HK-2 (cell line): ENCODE measurements at regions not wholly inside any gene's neighbourhood (a gene's known extent, or its start where the extent isn't known, plus 50 kb on each side); places are given as distances from the start of the nearest gene placed in this dataset.
"Not testable (repeated sequence)": the region's sequence is repeated elsewhere in the genome, so short reads cannot be mapped to it uniquely, and the experiment has no call there.

Experiments used
- DNase-seq: peaks from one replicate; pipeline ENCODE4 v3.0.0-alpha.2; 2018; ENCODE audit not compliant: unreplicated experiment

DNA sequence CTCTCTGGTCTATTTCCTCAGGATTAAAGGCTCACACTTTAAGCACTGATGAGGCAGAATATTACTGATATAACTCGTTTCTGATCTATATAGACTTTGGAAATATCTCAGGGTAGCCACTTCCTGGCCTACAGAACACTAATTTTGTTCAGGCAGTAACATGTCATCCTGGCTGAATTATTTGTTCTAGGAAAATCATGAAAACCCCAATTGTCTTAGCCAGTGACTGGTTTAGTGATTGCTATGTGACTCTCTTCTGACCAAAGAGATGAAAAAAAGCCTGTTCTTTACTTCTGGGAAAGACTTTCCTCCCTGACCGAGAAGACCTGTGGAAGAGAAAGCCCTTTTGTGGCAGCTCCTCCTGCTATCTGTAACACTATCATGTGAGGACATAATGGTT lies 453.7 kb downstream of the SETD4 start:
- DNase-seq, result no peak

DNA sequence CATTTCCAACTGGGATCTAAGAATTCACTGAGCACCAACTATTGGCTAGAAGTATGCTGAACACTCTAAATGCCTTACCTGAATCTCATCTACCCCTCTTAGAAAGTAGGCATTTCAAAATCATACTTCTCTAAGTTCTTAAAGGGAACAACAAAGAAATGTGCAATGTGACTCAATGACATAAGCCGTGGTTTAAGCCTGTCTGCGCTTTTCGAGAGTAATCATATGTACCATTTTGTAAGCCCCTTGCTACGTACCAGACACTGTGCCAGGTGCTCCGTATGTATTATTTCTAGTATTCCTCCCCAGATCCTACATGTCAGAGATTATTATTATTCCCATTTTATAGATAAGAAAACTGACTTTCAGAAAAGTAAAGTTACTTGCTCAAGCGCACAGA lies 454.2 kb downstream of the SETD4 start:
- DNase-seq, result no peak

- DNase-seq, result no peak
These were observed 456.8 kb downstream of the SETD4 start for GRCh38 chr21:35603494-35603893.

- DNase-seq, result no peak
These were observed 457.4 kb downstream of the SETD4 start for GRCh38 chr21:35602811-35603362.

- DNase-seq, result no peak
These were observed 459.1 kb downstream of the SETD4 start for GRCh38 chr21:35601211-35601610.

DNA sequence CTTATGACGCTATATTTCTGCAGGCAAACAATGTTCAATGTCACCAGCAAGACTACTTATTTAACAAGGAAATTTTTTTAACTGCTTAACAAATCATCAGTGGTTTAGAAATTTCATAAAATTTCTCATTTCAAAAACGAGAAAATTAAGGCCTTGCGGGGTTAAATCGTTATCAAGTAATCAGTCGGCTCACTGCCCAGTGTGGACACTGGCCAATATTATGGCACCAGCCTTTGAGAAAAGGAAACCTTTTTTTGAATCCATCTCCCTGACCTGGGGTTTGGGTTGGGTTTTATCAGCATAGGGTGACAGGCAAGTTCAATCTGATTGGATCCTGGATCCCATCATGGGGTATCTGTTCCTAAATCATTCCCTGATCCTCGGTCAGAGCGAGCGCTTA lies 461.2 kb downstream of the SETD4 start:
- DNase-seq, result no peak

- DNase-seq, result no peak
These were observed 462.5 kb downstream of the SETD4 start for GRCh38 chr21:35597750-35598339.

DNA sequence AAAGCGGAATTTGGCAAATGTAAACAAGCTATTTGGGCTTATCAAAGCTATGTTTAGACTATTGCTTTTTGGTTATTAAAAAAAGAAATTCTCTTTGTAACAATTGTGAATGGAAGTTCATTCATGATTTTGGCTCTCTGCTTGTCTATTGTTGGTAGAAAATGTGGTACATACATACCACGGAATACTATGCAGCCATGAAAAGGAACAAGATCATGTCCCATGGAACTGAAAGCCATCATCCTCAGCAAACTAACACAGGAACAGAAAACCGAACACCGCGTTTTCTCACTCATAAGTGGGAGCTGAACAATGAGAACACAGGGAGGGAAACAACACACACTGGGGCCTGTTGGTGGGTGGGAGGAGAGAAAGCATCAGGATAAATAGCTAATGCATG lies 465.4 kb downstream of the SETD4 start:
- DNase-seq, result no peak

GRCh38 chr21:35593000-35593502 lies 467.3 kb downstream of the SETD4 start:
- no peak for DNase-seq

- not testable (repeated sequence) for DNase-seq
These were observed 470.0 kb downstream of the SETD4 start for GRCh38 chr21:35590284-35590683.

DNA sequence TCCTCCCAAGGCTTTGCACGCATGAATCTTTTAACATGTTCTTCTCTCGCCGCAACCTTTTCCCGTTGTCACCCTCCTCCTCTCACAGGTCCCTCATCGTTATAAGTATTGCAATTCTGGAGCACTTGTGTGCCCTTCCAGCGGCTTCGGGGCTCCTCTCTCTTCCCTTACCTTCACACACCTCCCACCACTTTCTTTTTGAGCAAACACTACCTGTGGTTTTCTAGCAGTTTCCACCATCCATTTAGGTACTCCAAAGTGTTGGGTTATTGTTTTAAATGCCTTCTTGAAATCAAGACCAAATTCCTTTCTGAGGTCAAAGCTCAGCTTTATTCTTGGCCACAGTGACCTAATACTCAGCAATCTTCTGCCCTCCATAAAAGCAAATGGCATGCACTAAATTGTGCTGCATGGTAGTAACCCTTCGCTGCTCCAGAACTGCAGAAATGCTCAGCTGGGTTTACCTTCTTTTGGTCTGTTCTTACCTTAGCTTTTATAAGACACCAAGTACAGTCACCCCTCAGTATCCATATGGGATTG lies 472.4 kb downstream of the SETD4 start:
- DNase-seq, result no peak

GRCh38 chr21:35586305-35586704 lies 474.0 kb downstream of the SETD4 start:
- no peak for DNase-seq

- DNase-seq, result no peak
These were observed 474.4 kb downstream of the SETD4 start for GRCh38 chr21:35585878-35586277.

DNA sequence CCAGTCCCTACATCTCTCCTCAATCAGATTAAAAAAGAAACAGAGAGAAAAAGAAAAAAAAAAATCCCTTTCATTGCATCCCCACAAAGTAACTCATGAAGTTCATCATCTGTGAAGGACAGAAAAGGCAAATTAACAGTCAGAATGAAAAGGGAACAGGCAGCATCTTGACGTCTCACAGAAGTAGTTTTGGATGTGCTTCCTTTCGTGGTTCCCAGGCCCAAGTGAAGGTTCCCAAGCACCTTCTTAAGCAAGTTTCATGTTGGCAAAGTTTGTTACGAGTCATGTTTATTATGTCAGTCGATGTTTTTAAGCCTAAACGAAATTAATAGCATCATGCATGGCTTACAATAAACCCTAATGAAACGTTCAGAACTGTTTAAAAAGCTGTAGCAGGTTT lies 475.2 kb downstream of the SETD4 start:
- no peak for DNase-seq

- DNase-seq, result no peak
These were observed 476.6 kb downstream of the SETD4 start for GRCh38 chr21:35583566-35584216.

DNA sequence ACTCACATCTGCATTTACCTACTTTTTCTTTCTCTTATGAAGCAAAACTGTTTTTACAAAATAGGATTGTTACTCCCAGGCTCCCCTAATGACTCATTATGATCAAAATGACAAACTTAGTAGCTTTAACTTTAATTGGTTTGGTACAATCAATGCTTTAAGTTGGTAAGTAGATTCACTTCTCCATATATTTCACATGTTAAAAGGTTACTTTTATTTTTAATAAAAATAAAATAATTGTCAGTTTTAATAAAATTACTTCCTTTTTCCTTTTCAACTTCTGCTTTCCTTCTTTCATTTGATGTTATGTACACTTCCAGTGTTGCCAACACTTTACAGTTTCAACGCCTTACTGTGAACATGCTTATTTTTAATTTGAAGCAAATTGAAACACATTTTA lies 477.6 kb downstream of the SETD4 start:
- no peak for DNase-seq

- DNase-seq, result no peak
These were observed 478.7 kb downstream of the SETD4 start for GRCh38 chr21:35581640-35582039.

- no peak for DNase-seq
These were observed 480.6 kb downstream of the SETD4 start for GRCh38 chr21:35579520-35580293.

GRCh38 chr21:35578831-35579471 lies 481.4 kb downstream of the SETD4 start:
- no peak for DNase-seq

- no peak for DNase-seq
These were observed 482.0 kb downstream of the SETD4 start for GRCh38 chr21:35578347-35578782.

GRCh38 chr21:35575280-35575915 lies 484.9 kb downstream of the SETD4 start:
- no peak for DNase-seq
